Daoy (cell line): ENCODE measurements at regions not wholly inside any gene's neighbourhood (a gene's known extent, or its start where the extent isn't known, plus 50 kb on each side); places are given as distances from the start of the nearest gene placed in this dataset.
A peak's percentile ranks its signal among the peaks of the same experiment; 100 is the strongest.

Experiments
- DNase-seq: peaks from one replicate; pipeline ENCODE4 v3.0.0-alpha.2; 2015; ENCODE audit warnings: low read depth

GRCh38 chr12:115430636-115431035, 746.7 kb upstream of the TBX3 start:
- DNase-seq: no peak

GRCh38 chr12:115426732-115427131, 742.8 kb upstream of the TBX3 start:
- DNase-seq: no peak

- DNase-seq: no peak
These were observed 740.0 kb upstream of the TBX3 start for GRCh38 chr12:115424003-115424402.

- DNase-seq: no peak
These were observed 739.6 kb upstream of the TBX3 start for GRCh38 chr12:115423546-115423987.

- DNase-seq: no peak
These were observed 739.0 kb upstream of the TBX3 start for GRCh38 chr12:115422845-115423545.

- DNase-seq: no peak
These were observed 738.1 kb upstream of the TBX3 start for GRCh38 chr12:115421796-115422709.

GRCh38 chr12:115421350-115421749, 737.4 kb upstream of the TBX3 start:
- DNase-seq: no peak

- DNase-seq: no peak
These were observed 735.2 kb upstream of the TBX3 start for GRCh38 chr12:115419145-115419646.

- no peak for DNase-seq
These were observed 733.6 kb upstream of the TBX3 start for GRCh38 chr12:115417610-115418009.

- no peak for DNase-seq
These were observed 732.9 kb upstream of the TBX3 start for GRCh38 chr12:115416869-115417268.

- no peak for DNase-seq
These were observed 729.7 kb upstream of the TBX3 start for GRCh38 chr12:115413626-115414025.

GRCh38 chr12:115412831-115413230, 728.9 kb upstream of the TBX3 start:
- no peak for DNase-seq

GRCh38 chr12:115411121-115411520, 727.1 kb upstream of the TBX3 start:
- DNase-seq: peak; percentile 78

GRCh38 chr12:115408642-115409041, 724.7 kb upstream of the TBX3 start:
- DNase-seq: no peak

GRCh38 chr12:115407723-115408122, 723.7 kb upstream of the TBX3 start:
- DNase-seq: no peak

GRCh38 chr12:115407036-115407435, 723.1 kb upstream of the TBX3 start:
- DNase-seq: no peak

GRCh38 chr12:115405471-115405860, 721.5 kb upstream of the TBX3 start:
- peak; percentile 16 for DNase-seq

- DNase-seq: peak; percentile 69
These were observed 720.9 kb upstream of the TBX3 start for GRCh38 chr12:115404761-115405470.

GRCh38 chr12:115403689-115404088, 719.7 kb upstream of the TBX3 start:
- DNase-seq: no peak

GRCh38 chr12:115403253-115403652, 719.3 kb upstream of the TBX3 start:
- no peak for DNase-seq

GRCh38 chr12:115402443-115403180, 718.6 kb upstream of the TBX3 start:
- no peak for DNase-seq
